GM18868 (cell line): ENCODE measurements at regions not wholly inside any gene's neighbourhood (a gene's known extent, or its start where the extent isn't known, plus 50 kb on each side); places are given as distances from the start of the nearest gene placed in this dataset.

ENCODE experiments used
- ATAC-seq: cut with Tn5 transposase; IDR thresholded peaks from one replicate; pipeline ENCODE4 v1.9.1; 2021; ENCODE audit warnings: mild to moderate bottlenecking, moderate library complexity; ENCODE audit not compliant: unreplicated experiment

GRCh38 chr2:122003196-122003940, 247.9 kb downstream of the TSN start:
- no peak for ATAC-seq

DNA sequence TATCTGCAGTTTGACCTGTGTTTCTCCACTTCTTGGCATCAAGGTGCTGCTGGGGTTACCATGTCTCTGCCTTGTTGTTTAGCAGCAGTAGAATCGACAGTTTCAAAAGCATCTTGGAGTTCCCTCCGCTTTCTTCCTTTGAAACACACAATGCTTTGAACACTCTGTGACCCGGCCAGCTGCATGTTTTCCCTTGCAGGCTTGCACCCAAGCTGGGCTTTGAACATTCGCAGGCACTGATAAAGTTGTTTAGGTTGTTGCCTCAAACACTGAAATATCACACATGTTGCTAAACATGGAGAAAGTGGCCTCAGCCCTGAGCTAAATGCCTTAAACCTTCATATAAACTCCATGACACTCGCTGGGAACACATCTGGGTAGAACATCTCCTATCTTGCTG, 251.7 kb downstream of the TSN start:
- no peak for ATAC-seq

DNA sequence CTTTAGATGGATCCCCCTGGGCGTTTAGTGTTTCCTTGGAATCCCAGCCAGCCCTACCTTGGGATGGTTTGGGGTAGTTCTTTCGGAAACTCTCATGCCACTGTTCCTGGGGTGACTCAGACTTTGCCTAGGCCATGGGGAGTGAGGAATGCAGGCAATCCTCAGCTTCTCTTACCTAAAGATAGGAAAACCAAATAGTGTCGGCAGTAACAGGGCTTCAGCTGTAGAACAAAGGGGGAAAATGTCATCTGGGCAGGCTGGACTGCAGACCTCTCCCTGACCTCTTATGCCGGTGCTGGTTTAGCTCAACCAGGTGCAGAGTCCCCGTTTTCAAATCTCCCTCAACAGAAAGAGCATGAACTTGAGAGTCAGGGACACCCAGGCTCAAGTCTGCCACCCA, 252.1 kb downstream of the TSN start:
- ATAC-seq = no peak

- ATAC-seq = no peak
Observed at GRCh38 chr2:122009561-122009960, 254.1 kb downstream of the TSN start.

DNA sequence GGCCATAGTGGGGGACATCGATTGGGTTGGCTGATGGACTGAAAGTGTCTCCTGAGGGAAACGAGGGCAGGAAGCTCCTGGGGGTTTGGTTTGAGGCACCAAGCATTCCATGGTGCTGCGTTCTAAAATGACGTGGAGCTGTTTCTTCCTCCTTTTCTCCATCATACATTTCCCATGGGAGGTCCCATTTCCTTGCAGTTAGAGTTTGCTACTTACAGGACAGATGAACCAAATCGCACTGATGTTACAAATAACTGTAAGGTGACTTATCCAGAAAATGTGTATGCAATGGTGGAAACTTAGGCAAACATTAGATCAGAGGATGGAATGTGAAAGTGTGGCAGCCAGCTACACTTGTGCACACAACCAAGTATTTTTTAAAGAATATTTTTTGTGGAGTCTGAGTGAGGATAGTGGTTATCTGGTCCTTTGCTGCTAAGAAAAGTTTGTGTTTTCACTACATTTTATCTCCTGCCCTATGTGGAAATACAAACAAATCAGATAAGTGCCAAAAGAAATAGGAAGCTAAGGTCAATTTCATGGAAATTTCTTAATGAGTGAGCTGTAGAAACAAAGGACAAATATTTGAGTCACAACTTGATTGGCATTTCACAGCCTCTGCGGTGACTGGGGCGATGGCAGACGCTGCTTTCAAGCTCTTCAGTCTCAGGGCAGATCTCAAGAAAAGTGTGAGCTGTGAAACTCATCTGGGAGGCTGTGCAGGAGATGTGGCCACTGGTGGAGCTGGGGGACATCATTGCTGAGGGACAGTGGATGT, 256.2 kb downstream of the TSN start:
- ATAC-seq = no peak

DNA sequence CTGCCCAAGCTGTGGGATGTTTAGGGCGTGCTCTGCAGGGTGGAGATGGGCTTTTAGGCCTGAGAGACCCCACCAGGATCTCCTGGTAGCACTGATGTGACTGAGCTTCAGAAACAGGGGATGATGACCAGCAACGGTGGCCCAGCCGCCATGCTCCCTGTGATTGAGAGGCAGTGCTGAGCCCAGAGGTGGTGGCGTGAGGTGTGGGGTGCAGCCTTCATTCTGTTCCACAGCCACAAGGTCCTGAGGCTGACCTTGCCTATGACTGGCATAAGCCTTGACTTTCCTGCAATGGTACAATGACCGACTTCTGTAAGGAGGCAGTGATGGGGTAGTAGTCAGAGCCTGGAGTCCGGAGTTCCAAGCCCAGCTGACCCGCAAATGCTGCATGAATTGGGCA, 263.3 kb downstream of the TSN start:
- no peak for ATAC-seq

GRCh38 chr2:122019724-122020123, 264.3 kb downstream of the TSN start:
- ATAC-seq = no peak

DNA sequence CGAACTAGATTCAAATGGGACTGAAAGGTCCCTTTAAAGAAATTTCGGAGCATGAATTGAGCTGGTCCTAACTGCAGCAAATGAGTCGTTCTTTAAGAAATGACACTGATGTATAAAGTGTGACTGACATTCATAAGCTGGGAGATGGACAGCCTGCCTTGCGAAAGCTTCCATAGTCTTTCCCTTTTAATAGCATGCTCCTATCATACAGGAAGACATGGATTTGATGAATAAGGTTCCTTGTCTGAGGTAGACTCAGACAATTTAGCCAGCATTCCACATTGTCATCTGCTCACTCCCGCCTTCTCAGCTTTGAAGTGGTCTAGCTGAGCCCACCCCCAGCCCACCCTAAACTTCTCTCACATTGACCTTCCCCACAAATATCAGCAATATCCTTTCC, 264.9 kb downstream of the TSN start:
- ATAC-seq = no peak

DNA sequence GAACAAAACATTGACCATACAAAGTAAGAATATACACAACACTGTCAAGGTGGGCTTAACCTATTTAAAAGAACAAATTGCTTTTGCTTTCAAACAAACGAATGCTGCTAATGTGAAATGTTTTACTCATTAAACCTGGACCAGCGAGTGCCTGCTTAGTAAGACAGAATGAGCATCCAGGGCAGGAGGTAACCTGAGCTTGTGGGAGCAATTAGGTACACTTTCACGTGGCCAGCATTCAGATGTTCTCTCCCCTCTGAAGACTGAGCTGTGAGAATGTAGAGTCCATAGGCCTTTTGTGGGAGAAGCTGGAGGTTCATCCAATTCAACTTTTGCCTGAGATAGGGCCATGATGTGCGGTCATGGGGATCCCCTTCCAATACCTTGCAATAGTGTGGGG, 266.5 kb downstream of the TSN start:
- ATAC-seq = no peak

- no peak for ATAC-seq
Observed at GRCh38 chr2:122022531-122022930, 267.1 kb downstream of the TSN start.

GRCh38 chr2:122023059-122023864, 267.8 kb downstream of the TSN start:
- ATAC-seq = no peak

GRCh38 chr2:122027510-122028217, 272.2 kb downstream of the TSN start:
- no peak for ATAC-seq

- no peak for ATAC-seq
Observed at GRCh38 chr2:122028371-122029100, 273.1 kb downstream of the TSN start.

DNA sequence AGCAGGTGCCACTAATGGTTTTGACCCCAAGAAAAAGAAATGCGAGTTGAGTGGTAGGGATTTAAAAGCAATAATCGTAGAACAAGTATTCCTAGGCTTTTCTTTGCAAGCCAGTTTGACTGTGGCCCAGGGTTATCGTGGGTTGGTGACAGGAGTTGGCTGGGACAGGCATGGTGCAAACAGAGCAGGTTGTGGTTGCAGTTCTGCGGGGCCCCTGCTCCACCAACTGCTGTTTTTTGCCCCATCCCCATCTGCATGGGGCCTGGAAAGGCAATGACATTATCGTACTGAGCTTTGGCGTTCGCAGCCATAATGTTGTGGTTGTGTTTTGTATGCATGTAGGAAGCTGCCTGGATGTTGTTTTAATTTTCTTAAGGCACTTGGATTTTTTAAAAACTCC, 274.0 kb downstream of the TSN start:
- ATAC-seq = no peak

DNA sequence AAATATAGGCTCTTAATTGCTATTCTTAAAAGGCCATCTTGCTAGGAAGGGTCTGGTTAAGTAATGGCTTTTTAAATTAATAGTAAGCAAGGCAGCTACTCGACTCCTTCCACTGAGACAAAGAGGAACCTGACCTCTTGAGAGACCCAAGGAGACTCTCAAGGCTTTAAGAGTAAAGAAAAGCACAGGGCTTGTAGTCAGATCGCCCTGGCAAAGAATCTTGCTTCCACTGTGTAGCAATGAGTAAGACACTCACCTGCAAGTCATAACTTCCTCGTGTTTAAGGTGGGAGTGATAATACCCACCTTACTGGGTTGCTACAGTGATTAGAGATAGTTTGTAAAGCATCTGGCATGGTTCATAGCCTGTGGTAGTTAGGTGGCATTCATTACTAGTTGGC, 274.5 kb downstream of the TSN start:
- no peak for ATAC-seq

DNA sequence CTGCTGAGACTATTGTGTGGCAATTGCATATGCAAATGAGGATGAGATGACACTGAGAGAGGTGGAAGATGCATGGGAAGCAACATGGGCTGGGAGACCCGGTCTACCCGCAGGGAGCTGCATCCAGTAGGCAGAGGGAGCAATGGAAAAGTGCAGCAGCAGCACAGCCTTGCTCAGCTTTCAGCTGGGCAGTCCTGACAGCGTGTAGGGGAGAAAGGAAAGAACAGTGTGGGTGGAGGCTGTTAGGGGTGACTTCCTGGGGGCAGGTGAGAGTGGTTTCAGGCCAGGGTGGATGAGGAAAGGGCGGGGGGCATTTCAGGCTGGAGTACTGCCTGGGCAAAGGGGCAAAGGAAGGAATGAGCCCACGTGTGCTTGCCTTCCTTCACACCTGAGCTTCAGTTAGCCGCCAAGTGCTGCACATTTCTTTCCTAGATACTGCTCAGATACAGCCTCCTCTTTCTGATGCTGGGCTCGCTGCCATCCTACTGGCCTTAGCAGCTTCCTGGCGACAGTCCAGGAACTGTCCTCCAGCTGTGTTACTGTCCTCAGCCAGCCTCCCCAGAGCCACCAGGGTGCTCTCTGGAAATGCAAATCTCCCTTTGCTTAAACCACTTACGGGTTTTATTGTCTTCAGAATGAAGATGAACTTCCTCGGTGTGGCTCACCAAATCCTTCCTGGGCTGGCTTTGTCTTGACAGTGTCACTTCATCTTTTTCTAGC, 276.3 kb downstream of the TSN start:
- ATAC-seq = no peak

- ATAC-seq = no peak
Observed at GRCh38 chr2:122032264-122032645, 276.8 kb downstream of the TSN start.

DNA sequence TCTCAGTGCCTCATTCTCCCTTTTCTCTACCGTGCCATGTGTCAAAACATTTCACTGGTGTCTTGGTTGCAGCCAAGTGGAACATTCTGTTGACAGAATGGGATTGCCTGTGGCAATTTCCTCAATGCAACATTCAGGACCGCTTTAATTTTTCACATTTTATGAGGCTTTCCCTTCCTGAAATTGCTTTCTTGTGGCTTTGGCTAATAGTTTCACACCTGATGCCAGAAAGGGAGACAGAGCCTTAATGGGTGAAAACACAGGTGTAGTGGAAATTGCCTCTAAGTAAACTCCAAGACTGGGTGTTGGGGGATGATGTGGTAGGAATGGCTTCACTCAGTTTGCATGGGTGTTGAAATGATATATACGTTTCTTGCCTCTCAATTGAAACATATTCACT, 278.3 kb downstream of the TSN start:
- ATAC-seq = no peak

- ATAC-seq = no peak
Observed at GRCh38 chr2:122034344-122034743, 278.9 kb downstream of the TSN start.

DNA sequence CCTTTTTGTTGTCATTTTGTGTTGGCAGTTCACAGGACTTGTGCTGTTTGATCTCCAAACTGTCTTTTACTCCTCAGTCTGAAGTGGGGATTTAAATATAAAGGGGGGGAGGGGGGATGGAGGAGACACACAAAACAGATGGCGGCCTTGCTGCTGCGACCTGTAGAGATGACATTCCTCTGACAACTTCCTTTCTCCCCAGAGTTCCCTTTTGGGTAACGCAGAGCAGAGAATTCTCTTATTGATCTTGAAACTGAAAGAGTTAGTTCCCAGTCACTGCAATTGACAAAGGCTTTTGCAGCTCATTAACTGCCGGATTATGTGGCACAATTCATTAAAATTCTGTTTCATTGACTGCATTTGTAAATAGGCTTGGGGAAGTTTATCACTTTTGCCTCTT, 279.3 kb downstream of the TSN start:
- ATAC-seq = no peak
